ENCODE measurements at regions not wholly inside any gene's neighbourhood (a gene's known extent, or its start where the extent isn't known, plus 50 kb on each side); places are given as distances from the start of the nearest gene placed in this dataset.

DNA sequence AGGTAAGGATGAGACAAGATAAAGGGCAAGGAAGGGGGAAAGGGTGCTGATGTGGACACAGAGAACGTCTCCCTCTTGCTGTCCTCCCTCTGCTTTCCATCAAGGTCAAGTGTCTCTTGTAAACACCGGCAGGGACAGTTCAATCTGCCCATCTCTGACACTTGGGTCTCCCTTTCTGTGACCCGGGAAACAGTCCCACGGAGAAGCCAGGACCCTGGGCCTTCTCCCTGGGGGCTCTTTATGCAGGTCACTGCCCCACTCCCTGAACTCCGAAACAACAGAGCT, 254.3 kb downstream of the LTN1 start:
- in situ Hi-C loops (cut with HindIII; ENCODE audit: low pct_ligation_motif_present, low pct_unique_long_range_greater_than_20kb, low sequenced_read_pairs): no loop called here
- no peak for DNase-seq

DNA sequence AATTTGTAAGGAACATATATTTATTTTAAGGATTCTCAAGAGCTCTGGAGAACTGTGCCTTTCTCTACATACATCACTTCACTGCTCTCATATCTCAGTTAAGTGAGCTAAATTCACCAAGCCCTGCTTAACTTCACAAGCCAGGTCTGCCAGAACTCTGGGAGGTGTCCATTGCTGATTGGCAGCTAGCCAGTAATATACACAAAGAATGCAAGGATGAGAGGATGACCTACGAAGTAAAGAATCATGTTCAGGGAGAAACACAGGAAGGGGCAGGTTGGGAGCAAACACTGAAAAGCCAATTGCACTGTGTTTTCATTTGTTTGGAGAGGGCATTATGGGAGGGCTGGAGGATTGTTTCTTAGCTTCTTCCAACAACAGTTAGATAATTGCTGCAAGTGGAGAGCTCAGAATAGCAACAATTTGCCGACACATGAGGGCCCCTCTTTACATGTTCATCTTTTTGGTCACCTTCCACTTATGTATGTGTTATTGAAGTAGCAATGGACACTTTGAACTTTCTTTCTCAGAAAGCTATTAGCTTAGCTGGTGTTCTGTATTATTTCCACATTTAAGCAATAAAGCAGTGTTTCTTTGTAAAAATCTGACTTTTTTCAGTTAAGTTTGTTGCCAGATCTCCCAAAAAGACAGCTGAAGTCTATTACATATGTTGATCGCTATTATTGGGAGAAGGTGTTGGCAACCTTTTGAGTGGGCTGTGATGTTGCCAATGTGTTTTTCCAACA, 254.8 kb downstream of the LTN1 start:
- DNase-seq: no peak
- in situ Hi-C loops (cut with HindIII; ENCODE audit: low pct_ligation_motif_present, low pct_unique_long_range_greater_than_20kb, low sequenced_read_pairs): no loop called here

DNA sequence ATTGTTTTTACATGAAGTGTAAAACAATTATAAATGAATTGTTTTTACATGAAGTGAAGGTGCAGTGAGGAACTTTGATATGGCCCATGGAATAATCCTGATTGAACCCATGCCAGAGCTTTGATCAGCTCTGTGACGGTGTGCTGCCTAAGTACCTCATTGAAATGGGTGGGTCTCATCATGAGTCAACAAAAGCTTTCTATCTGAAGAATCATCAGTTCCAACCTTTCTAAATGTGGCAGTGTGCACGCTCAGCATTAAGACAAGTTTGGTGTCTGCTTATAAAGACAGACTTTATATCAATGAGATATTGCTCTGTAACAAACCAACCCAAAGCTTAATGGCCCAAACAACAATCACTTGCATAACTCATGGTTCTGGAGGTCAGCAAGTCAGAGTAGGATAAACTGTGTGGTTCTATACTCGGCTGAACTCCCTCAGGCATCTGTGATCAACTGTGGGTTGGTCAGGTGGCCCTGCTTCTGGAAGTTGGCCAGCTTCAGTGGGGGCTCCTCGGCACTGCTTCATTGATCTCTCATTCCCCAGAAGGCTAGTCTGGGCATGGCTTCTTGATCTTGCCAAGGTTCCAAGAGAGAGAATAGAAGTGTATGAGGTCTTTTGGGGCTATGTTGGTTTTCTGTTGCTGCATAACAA, 258.0 kb downstream of the LTN1 start:
- in situ Hi-C loops (cut with HindIII; ENCODE audit: low pct_ligation_motif_present, low pct_unique_long_range_greater_than_20kb, low sequenced_read_pairs): no loop called here
- DNase-seq: no peak

DNA sequence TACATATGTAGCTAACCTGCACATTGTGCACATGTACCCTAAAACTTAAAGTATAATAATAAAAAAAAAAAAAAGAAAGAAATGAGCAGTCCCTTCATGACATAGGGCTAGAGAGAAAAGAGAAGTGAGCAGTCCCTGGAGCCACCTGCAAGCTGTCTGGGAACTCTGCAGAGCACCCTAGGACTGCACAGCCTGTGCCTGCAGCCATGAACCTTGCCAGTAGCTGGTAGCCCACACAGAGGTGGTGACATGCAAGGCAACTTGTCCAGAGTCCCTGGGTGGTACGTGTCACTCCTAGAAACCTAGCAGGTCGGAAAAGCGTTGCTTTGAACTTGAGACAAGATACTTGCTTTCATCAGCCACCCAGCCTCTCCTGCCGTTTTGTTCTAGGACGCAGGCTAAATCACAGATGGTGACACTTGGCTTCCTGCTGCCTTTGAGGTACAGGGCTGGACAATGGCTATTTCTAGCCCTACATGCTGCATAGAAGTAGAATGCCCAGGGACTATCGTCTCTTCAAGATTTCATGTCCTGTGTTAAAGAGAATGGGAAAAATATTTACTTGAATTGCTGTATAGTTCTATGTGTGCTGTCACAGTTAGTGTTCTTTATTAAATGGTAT, 260.9 kb downstream of the LTN1 start:
- in situ Hi-C loops (cut with HindIII; ENCODE audit: low pct_ligation_motif_present, low pct_unique_long_range_greater_than_20kb, low sequenced_read_pairs): no loop called here
- no peak for DNase-seq

DNA sequence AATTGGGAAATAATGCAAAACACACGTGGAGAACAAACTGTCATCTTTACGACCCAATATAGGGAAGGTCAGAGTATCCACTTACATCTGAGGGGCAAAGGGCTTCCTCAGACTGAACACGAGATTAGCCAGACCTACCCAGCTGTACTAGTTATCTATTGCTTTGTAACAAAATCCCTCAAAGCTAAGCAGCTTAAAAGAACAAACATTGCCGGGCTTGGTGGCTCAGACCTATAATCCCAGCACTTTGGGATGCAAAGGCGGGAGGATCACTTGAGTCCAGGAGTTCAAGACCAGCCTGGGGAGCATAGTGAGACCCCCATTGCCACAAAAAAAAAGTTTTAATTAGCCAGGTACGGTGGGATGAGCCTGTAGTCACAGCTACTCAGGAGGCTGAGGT, 262.8 kb downstream of the LTN1 start:
- no peak for DNase-seq
- in situ Hi-C loops (cut with HindIII; ENCODE audit: low pct_ligation_motif_present, low pct_unique_long_range_greater_than_20kb, low sequenced_read_pairs): no loop called here

DNA sequence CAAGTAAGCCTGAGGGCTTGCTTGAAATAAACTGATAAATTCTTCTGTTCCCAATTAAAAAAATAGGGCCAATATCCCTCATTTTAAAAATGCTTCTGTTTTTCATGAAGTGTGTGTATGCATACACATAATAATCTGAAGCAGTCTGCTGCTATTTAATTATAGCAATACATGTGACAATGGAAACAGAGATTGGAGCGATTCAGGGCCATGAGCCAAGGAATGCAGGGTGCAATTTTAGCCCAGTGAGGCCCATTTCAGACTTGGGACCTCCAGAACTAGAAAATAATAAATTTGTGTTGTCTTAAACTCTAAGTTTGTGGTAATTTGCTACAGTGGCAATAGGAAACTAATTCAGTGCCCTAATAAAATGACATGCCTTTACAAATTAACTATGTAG, 264.9 kb downstream of the LTN1 start:
- no peak for DNase-seq
- in situ Hi-C loops (cut with HindIII; ENCODE audit: low pct_ligation_motif_present, low pct_unique_long_range_greater_than_20kb, low sequenced_read_pairs): no loop called here

DNA sequence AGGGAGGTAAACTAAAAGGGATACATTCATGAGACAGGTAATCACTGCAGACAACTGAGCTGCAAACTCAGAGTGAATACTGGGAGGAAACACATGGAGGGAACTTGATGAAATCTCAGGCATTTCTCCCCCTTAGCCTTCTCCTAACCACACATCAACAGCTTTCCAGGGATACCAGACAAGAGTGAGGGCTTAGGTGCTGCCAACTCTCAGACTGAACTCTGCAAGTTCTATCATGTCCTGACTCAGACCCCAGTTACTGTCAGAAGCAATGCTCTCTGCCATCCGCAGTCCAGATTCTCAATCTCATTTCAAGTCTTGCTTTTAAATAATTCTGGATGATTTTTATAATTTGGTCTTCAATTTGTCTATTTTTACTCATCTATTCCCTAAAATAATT, 267.3 kb downstream of the LTN1 start:
- in situ Hi-C loops (cut with HindIII; ENCODE audit: low pct_ligation_motif_present, low pct_unique_long_range_greater_than_20kb, low sequenced_read_pairs): no loop called here
- no peak for DNase-seq

DNA sequence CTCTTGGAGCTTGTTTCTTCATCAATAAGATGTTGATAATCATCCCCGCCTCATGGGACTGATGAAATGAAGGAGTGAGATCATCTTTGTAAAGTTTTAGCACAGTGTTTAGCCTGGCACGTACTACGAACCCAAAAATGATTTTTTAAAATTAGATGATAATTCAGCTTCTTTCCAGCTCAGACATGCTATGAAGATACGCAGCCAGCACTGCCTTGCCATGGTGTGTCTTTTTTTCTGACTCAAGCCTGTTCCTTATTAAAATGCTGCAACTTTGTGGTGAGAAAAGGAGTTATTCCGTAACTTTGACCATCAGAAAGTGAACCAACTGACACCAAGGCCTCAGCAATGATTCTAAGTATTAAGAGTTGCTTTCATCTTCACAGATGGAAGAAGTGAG, 269.0 kb downstream of the LTN1 start:
- no peak for DNase-seq
- in situ Hi-C loops (cut with HindIII; ENCODE audit: low pct_ligation_motif_present, low pct_unique_long_range_greater_than_20kb, low sequenced_read_pairs): no loop called here

DNA sequence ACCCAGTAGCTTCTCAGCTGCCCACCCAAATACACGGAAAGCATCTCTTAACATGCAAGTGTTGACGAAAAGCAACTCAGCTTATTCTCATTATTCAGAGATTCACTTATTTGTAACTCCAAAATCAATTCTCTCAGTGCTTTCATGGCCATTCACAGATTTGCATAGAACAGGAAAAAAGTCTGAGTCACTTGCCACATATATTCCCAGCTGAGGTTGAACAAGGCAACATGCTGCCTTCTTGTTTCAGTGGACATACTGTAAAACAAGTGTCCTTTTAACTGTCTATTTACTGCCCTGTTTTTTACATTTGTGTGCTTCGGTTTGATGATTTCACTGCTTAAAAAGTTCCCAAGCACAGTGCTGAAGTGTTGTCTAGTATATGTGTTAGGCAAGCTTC, 273.0 kb downstream of the LTN1 start:
- in situ Hi-C loops (cut with HindIII; ENCODE audit: low pct_ligation_motif_present, low pct_unique_long_range_greater_than_20kb, low sequenced_read_pairs): no loop called here
- DNase-seq: no peak

DNA sequence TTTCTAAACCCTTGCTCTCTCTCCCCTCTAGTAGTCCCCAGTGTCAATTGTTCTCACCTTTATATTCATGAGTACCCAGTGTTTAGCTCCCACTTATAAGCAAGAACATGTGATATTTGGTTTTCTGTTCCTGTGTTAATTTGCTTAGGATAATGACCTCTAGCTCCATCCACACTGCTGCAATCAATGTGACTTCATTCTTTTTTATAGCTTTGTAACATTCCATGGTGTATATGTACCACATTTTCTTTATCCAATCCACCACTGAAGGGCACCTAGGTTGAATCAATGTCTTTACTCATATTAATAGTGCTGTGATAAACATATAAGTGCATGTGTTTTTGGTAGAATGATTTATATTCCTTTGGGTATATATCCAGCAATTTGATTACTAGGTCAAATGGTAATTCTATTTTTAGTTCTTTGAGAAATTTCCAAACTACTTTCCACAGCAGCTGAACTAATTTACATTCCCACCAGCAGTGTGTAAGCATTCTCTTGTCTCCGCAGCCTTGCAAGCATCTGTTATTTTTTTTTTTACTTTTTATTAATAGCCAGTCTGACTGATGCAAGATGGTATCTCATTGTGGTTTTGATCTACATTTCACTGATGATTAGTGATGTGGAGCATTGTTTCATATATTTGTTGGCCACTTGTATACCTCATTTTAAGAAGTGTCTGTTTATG, 277.8 kb downstream of the LTN1 start:
- no peak for DNase-seq
- in situ Hi-C loops (cut with HindIII; ENCODE audit: low pct_ligation_motif_present, low pct_unique_long_range_greater_than_20kb, low sequenced_read_pairs): no loop called here

DNA sequence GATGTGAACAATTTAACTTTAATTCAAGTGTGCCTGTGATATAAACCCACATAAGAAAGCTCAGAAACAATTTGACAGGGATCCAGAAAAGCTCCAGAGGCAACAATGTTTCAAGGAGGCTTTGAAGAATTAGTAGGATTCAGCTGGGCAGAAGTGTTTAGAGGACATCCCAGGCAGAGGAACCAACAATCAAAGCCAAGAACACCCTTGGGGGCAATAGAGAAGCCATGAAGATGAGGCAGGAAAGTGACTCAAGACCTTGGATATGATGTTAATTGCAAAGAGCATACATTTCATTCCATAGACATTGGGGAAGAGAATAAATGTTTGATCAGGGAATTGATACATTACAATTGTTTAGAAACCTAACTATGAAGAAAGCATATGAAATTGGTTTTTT, 280.3 kb downstream of the LTN1 start:
- in situ Hi-C loops (cut with HindIII; ENCODE audit: low pct_ligation_motif_present, low pct_unique_long_range_greater_than_20kb, low sequenced_read_pairs): no loop called here
- no peak for DNase-seq

DNA sequence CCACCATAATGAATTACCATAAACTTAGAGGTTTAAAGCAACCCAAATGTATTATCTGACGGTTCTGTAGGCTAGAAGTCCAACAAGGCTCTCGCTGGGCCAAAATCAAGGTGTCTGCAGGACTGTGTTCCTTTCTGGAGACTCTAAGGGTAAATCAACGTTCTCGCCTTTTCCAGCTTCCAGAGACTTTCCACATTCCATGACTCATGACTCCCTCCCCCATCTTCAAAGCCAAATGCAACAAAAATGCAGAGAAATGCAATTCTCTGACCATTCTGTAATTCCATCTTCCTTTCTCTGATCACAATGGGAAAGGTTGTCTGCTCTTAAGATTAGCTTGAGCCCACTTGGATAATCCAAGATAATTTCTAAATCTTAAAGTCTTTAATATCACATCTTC, 287.1 kb downstream of the LTN1 start:
- in situ Hi-C loops (cut with HindIII; ENCODE audit: low pct_ligation_motif_present, low pct_unique_long_range_greater_than_20kb, low sequenced_read_pairs): no loop called here
- no peak for DNase-seq

DNA sequence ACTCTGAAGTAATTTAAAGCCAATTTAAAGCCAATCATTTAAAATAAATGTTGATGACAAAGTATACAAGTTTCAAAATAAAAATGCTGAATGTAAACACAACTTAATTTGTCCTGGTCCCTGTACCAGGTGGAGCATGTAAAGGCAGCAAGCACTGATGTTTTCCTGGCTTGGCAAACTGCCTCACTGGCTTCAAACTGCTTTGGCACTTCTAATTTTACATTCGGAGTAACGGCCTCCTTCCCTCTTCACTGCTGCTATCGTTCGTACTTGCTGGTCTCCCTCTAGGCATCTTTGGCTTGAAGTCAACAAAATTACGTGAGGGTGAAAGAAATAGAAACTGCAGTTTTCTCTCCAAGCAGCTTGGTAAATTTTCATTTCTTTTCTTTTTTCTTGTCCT, 287.9 kb downstream of the LTN1 start:
- no peak for DNase-seq
- in situ Hi-C loops (cut with HindIII; ENCODE audit: low pct_ligation_motif_present, low pct_unique_long_range_greater_than_20kb, low sequenced_read_pairs): no loop called here

DNA sequence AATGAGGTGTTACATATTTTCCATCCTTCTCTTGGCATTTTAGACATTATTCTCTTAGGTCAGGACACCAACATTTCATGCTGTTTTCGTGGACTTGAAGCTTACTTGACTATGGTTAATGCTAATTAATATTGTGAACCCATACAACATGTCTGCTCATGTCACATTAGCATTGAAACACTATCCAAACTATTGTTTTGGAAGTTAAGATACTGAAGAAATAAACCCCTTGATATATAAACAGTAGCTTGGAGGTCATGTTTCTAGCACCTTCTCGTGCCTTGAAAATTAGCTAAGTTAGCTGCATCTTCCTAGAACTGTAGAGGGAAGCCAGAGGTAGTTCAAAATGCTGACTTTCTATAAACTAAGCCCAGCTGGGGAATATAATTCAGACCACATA, 288.8 kb downstream of the LTN1 start:
- no peak for DNase-seq
- in situ Hi-C loops (cut with HindIII; ENCODE audit: low pct_ligation_motif_present, low pct_unique_long_range_greater_than_20kb, low sequenced_read_pairs): no loop called here

DNA sequence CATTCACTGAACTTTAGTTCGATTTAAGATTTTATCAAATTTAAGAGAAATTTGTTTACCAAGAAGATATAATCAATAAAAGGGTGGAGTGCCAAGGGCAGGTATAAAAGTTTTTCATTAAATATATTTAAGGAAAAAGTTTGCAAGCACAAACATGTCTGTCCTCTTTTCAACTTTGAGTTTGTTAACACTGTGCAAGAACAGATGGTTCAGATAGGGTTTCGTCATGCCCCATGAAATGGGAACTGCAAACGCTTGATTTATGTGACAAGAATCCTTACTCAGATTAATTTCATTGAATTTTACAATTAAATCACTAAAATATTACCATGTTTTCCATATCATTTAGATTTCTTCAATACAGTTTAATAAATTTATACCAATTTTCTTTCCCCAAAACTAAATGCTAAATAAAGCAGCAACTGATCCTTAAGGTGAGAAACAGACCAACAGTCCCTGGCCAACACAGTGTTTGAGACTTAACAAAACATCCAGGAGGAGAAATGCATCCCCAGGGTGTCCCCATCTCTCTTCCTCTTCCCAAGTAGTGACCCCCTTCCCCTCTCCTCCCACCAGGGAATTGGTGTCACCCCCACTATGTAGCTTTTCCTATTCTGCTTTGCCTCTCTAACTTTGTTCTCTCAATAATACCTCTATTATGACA, 292.9 kb downstream of the LTN1 start:
- DNase-seq: no peak

DNA sequence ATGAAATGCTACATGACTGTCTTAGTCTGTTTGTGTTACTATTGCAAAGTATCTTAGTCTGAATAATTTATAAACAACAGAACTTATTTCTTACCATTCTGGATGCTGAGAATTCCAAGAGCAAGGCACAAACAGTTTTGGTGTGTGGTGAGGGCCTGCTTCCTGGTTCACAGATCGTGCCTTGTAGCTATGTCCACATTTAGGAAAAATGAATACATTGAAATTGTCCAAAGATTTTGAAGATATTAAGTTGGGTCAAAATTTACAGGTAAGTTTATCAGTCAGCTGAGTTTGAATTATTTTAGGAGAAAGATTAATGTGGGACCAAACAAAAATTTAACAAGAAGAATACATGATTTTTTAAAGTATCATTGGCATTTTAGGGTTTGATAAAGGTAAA, 293.5 kb downstream of the LTN1 start:
- in situ Hi-C loops (cut with HindIII; ENCODE audit: low pct_ligation_motif_present, low pct_unique_long_range_greater_than_20kb, low sequenced_read_pairs): no loop called here
- DNase-seq: no peak

More for the DNA sequence above, 292.9 kb downstream of the LTN1 start:
- in situ Hi-C loops (cut with HindIII; ENCODE audit: low pct_ligation_motif_present, low pct_unique_long_range_greater_than_20kb, low sequenced_read_pairs): no loop called here

DNA sequence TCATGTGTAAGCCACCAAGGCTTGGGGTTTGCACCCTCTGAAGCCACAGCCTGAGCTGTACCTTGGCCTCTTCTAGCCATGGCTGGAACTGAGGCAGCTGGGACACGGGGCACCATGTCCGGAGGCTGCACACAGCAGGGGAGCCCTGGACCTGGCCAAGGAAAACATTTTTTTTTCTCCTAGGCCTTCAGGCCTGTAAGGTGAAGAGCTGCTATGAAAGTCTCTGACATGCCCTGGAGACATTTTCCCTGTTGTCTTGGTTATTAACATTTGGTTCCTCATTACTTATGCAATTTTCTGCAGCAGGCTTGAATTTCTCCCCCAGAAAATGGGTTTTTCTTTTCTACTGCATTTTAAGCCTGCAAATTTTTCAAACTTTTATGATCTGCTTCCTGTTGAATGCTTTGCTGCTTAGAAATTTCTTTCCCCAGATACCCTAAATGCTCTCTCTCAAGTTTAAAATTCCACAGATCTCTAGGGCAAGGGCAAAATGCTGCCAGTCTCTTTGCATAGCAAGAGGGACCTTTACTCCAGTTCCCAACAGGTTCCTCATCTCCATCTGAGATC, 295.8 kb downstream of the LTN1 start:
- in situ Hi-C loops (cut with HindIII; ENCODE audit: low pct_ligation_motif_present, low pct_unique_long_range_greater_than_20kb, low sequenced_read_pairs): no loop called here
- DNase-seq: no peak

DNA sequence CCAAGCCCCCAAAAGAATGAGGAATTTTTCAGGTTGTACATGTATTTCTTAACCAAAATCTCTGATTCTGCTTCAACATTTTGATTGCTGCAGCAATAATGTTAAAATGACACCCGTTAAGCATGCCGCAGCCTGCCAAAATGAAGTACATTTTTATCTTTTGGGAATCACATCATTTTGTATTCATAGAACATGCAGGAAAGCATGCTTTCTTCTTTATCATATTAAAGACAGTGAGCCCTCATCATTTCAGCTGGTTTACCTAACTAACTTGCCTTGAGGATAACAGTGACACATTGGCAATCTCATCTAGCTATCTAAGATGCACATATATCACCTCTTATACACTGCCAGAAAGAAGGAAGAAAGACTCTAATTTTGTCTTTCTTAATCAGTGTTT, 299.2 kb downstream of the LTN1 start:
- DNase-seq: no peak
- in situ Hi-C loops (cut with HindIII; ENCODE audit: low pct_ligation_motif_present, low pct_unique_long_range_greater_than_20kb, low sequenced_read_pairs): no loop called here

DNA sequence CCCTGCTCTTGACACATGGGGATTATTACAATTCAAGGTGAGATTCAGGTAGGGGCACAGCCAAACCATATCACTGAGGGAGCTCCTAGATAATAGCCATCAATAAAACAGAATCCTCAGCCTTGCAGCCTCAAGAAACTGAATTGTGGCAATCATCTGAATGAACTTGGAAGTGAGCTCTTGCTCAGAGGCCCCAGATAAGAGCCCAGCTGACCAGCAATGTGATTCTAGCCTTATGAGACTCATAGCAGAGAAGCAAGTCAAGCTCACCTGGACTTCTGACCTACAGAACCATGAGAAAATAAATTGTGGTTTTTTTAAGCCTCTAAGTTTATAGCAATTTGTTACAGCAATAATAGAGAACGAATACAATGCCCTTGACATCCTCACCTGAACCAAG, 302.5 kb downstream of the LTN1 start:
- DNase-seq: no peak
- in situ Hi-C loops (cut with HindIII; ENCODE audit: low pct_ligation_motif_present, low pct_unique_long_range_greater_than_20kb, low sequenced_read_pairs): no loop called here
